ENCODE measurements at regions not wholly inside any gene's neighbourhood (a gene's known extent, or its start where the extent isn't known, plus 50 kb on each side); places are given as distances from the start of the nearest gene placed in this dataset.

DNA sequence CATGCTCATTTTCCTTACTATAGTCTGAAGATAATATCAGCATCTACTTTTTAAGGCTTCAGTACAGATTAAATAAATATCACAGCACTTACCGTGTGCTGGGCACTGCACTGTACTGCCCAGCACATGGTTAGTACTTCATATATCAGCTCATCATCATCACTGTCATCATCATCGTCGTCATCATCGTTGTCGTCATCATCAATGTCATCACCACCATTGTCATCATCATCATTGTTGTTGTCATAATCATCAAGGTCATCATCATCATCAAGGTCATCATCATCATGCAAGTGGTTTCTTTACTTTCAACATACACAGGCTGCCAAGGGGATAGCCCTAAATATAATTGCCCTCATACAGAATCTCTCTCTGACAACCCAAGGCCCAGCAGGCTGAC, 275.1 kb downstream of the ABCC12 start:
- Histone ChIP-seq H3K4me1 (no peaks in the 10 kb centered on the region), H3K9me3 (no peaks in the 10 kb centered on the region), H3K4me3 (no peak overlapping the region), H3K36me3 (no peaks in the 10 kb centered on the region), H3K27ac (no peak overlapping the region), H3K27me3 (no peaks in the 10 kb centered on the region)
- no peak for DNase-seq
- intact Hi-C loops (cut with DNase I; ENCODE audit: low total_unique reads), result no loop called here
- TF ChIP-seq POLR2A (IDR thresholded peaks at IDR 0.05) (no peak), CTCF (IDR thresholded peaks at IDR 0.05) (no peak)

DNA sequence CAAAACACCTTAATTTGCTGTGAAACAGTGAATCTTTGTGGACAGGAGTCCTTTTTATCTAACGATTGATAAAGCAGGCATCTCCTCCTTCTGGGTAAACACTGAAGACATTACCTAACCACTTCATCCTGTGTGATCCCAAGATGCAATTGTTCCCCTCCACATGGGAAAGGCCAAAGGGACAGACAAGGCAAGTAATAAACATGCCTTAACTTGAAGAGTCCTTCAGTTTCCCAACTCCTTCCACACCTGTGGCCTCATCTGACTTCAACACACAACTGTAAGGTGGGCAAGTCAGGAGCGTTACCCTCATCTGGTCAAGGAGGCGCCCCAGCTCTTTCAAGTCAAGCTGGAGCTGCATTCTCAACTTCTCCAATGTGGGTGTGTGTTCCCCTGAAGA, 278.6 kb downstream of the ABCC12 start:
- no peak for TF ChIP-seq POLR2A (IDR thresholded peaks at IDR 0.05)
- no peak overlapping the region for H3K4me3 ChIP-seq
- no peak overlapping the region for H3K27ac ChIP-seq
- DNase-seq, result no peak
- intact Hi-C loops (cut with DNase I; ENCODE audit: low total_unique reads), result no loop called here
- H3K4me1 ChIP-seq, result no peaks in the 10 kb centered on the region
- H3K36me3 ChIP-seq, result no peaks in the 10 kb centered on the region
- no peaks in the 10 kb centered on the region for H3K9me3 ChIP-seq
- H3K27me3 ChIP-seq, result no peaks in the 10 kb centered on the region

DNA sequence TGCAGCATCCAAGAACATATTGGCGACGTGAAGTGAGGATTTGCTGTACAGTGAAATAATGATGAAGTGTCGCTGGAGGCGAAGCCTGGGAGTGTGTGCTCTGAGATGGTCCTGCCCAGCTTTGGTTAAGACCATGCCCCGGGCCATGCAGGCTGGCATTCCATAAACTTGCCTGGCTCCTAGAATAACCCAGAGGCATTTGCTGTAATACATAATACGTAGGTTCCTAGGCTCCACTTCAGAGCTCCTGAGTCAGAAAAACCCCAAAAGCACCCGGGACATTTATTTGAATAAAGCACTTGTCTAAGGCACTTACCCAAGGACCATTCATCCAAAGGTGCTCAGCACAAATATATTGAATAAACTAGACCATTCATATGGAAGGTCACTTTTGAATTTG, 279.3 kb downstream of the ABCC12 start:
- no peaks in the 10 kb centered on the region for H3K9me3 ChIP-seq

DNA sequence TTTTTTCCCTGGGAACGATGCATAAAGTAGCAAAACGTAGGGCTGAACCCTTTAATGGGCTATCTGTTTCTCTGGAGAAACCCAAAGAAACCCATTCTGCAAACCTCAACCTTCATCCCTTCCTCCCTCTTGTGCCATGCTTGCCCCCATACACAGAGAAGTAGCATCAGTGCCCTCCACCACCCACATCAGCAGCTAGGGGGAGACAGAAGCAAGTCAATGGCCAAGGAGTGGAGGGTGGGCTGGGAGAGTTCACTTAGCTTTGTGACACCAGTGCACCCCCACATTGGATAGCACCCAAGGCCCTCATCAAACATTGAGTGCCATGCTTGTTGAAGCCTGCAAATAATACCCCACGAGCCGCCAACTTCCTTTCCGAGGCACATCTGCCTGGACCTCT, 282.4 kb downstream of the ABCC12 start:
- Histone ChIP-seq H3K36me3 (no peaks in the 10 kb centered on the region), H3K9me3 (no peaks in the 10 kb centered on the region), H3K27ac (no peak overlapping the region), H3K27me3 (no peaks in the 10 kb centered on the region), H3K4me3 (no peak overlapping the region), H3K4me1 (no peaks in the 10 kb centered on the region)
- no peak for DNase-seq
- TF ChIP-seq POLR2A (IDR thresholded peaks at IDR 0.05) (no peak), CTCF (IDR thresholded peaks at IDR 0.05) (no peak)
- intact Hi-C loops (cut with DNase I; ENCODE audit: low total_unique reads), result no loop called here

More for the DNA sequence above, 279.3 kb downstream of the ABCC12 start:
- DNase-seq, result no peak
- intact Hi-C loops (cut with DNase I; ENCODE audit: low total_unique reads), result no loop called here
- H3K27ac ChIP-seq, result no peak overlapping the region
- H3K4me1 ChIP-seq, result no peaks in the 10 kb centered on the region
- no peaks in the 10 kb centered on the region for H3K27me3 ChIP-seq
- TF ChIP-seq CTCF (IDR thresholded peaks at IDR 0.05) (no peak), POLR2A (IDR thresholded peaks at IDR 0.05) (no peak)
- H3K4me3 ChIP-seq, result no peak overlapping the region
- H3K36me3 ChIP-seq, result no peaks in the 10 kb centered on the region

DNA sequence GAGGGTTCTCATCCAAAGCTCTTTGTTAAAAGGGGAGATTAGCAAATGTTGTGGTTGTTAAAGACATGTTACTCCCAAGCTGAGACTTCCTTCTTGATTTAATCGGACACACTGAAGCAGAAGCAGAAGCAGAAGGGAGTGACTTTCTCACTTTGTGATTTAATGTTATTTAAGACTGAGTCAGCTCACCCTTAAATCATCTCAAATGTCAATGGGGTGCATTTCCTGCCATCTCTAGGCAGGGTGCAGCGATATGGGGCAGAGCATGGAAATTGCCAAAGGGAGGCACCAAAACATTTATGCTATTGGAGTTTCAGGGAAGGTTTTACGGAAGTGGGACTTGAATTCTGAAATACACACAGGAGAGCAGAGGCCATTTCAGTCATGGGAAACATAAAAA, 283.6 kb downstream of the ABCC12 start:
- intact Hi-C loops (cut with DNase I; ENCODE audit: low total_unique reads), result no loop called here
- no peak overlapping the region for H3K4me3 ChIP-seq

More for the DNA sequence above, 283.6 kb downstream of the ABCC12 start:
- no peak for DNase-seq
- no peak overlapping the region for H3K27ac ChIP-seq
- no peaks in the 10 kb centered on the region for H3K36me3 ChIP-seq
- TF ChIP-seq CTCF (IDR thresholded peaks at IDR 0.05) (no peak), POLR2A (IDR thresholded peaks at IDR 0.05) (no peak)
- H3K27me3 ChIP-seq, result no peaks in the 10 kb centered on the region
- H3K9me3 ChIP-seq, result no peaks in the 10 kb centered on the region
- H3K4me1 ChIP-seq, result no peaks in the 10 kb centered on the region
